ENCODE measurements at regions not wholly inside any gene's neighbourhood (a gene's known extent, or its start where the extent isn't known, plus 50 kb on each side); places are given as distances from the start of the nearest gene placed in this dataset.

DNA sequence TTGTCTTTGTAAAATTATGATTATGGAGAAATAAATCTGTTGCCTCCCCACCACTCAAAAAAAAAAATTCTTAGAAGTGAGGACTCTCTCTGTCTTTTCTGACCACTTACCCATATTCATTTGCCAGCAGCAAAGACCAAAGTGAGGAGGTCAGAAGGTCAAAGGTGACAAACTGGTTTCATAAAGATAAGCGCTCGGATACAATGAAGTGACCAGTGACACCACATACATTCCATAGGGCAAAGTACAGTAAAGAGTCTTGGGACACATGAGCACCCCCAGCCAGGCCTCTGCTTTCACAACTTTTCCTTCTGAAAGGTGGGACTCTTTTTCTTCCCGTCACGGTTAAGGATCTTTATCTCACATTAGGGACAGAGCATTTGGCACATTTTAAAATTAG lies 75.9 kb upstream of the TCF4 start:
- Histone ChIP-seq H4K20me1 (ENCODE audit: control insufficient read depth, extremely low read depth, insufficient read depth, low read length) (no peaks in the 10 kb centered on the region), H3K9me3 (ENCODE audit: control insufficient read depth, insufficient read depth, low read depth, low read length) (no peaks in the 10 kb centered on the region), H3K36me3 (ENCODE audit: control insufficient read depth, insufficient read depth, low read length) (no peaks in the 10 kb centered on the region), H3K27me3 (ENCODE audit: control insufficient read depth, insufficient read depth, low read length) (no peaks in the 10 kb centered on the region), H3K4me3 (replicated peaks in 1 of 4; ENCODE audit: control extremely low read depth in 1 of 4, insufficient read depth in 1 of 4, low read depth in 3 of 4, low read length in 4 of 4) (no peak overlapping the region), H3K27ac (ENCODE audit: insufficient read depth, low read length) (no peak overlapping the region), H3K79me2 (ENCODE audit: control insufficient read depth, insufficient read depth, low read length) (no peaks in the 10 kb centered on the region), H2AFZ (ENCODE audit: low read length) (no peak overlapping the region), H3K4me2 (ENCODE audit: extremely low read depth, insufficient read depth, low read length) (no peak overlapping the region), H3K9ac (ENCODE audit: insufficient read depth, low read length) (no peak overlapping the region), H3K4me1 (ENCODE audit: control insufficient read depth, extremely low read depth, insufficient read depth, low read length) (no peaks in the 10 kb centered on the region)
- DNase-seq (ENCODE audit: low read depth in 2 of 2) = no peak
- TF ChIP-seq, protein P1, sequence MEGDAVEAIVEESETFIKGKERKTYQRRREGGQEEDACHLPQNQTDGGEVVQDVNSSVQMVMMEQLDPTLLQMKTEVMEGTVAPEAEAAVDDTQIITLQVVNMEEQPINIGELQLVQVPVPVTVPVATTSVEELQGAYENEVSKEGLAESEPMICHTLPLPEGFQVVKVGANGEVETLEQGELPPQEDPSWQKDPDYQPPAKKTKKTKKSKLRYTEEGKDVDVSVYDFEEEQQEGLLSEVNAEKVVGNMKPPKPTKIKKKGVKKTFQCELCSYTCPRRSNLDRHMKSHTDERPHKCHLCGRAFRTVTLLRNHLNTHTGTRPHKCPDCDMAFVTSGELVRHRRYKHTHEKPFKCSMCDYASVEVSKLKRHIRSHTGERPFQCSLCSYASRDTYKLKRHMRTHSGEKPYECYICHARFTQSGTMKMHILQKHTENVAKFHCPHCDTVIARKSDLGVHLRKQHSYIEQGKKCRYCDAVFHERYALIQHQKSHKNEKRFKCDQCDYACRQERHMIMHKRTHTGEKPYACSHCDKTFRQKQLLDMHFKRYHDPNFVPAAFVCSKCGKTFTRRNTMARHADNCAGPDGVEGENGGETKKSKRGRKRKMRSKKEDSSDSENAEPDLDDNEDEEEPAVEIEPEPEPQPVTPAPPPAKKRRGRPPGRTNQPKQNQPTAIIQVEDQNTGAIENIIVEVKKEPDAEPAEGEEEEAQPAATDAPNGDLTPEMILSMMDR (conservative IDR thresholded peaks at IDR 0.05 in 1 of 2, IDR thresholded peaks at IDR 0.05 in 1 of 2; ENCODE audit: low read depth in 1 of 2, low read length in 2 of 2) = no peak
- no peak for TF ChIP-seq EZH2 (IDR thresholded peaks at IDR 0.05; ENCODE audit: low read length, missing control alignments)

DNA sequence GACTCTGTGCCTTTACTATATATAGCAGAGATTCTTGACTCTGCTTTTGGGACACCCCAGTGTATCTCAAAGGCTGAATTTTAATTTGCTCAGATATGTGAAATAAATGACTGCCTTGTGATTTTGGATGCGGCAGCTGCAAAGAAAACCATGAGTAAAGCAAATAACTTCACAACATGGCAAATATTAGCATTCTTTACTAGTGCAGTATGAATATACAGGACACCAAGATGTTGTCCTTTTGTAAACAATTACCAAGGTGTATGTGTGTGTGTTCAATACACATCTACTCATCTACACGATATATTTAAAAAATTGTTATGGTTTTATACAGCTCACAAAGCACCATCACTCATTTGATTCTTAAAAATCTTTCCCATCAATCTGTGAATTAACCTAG lies 70.6 kb upstream of the TCF4 start:
- Histone ChIP-seq H3K4me2 (ENCODE audit: extremely low read depth, insufficient read depth, low read length) (no peak overlapping the region), H3K4me1 (ENCODE audit: control insufficient read depth, extremely low read depth, insufficient read depth, low read length) (no peaks in the 10 kb centered on the region), H3K9me3 (ENCODE audit: control insufficient read depth, insufficient read depth, low read depth, low read length) (no peaks in the 10 kb centered on the region), H3K27ac (ENCODE audit: insufficient read depth, low read length) (no peak overlapping the region), H3K4me3 (replicated peaks in 1 of 4; ENCODE audit: control extremely low read depth in 1 of 4, insufficient read depth in 1 of 4, low read depth in 3 of 4, low read length in 4 of 4) (no peak overlapping the region), H3K27me3 (ENCODE audit: control insufficient read depth, insufficient read depth, low read length) (no peaks in the 10 kb centered on the region), H3K36me3 (ENCODE audit: control insufficient read depth, insufficient read depth, low read length) (no peaks in the 10 kb centered on the region), H3K79me2 (ENCODE audit: control insufficient read depth, insufficient read depth, low read length) (no peaks in the 10 kb centered on the region), H4K20me1 (ENCODE audit: control insufficient read depth, extremely low read depth, insufficient read depth, low read length) (no peaks in the 10 kb centered on the region), H2AFZ (ENCODE audit: low read length) (no peak overlapping the region), H3K9ac (ENCODE audit: insufficient read depth, low read length) (no peak overlapping the region)
- TF ChIP-seq, protein P1 (conservative IDR thresholded peaks at IDR 0.05 in 1 of 2, IDR thresholded peaks at IDR 0.05 in 1 of 2; ENCODE audit: low read depth in 1 of 2, low read length in 2 of 2) = no peak
- TF ChIP-seq EZH2 (IDR thresholded peaks at IDR 0.05; ENCODE audit: low read length, missing control alignments) = no peak
- DNase-seq (ENCODE audit: low read depth in 2 of 2) = no peak

DNA sequence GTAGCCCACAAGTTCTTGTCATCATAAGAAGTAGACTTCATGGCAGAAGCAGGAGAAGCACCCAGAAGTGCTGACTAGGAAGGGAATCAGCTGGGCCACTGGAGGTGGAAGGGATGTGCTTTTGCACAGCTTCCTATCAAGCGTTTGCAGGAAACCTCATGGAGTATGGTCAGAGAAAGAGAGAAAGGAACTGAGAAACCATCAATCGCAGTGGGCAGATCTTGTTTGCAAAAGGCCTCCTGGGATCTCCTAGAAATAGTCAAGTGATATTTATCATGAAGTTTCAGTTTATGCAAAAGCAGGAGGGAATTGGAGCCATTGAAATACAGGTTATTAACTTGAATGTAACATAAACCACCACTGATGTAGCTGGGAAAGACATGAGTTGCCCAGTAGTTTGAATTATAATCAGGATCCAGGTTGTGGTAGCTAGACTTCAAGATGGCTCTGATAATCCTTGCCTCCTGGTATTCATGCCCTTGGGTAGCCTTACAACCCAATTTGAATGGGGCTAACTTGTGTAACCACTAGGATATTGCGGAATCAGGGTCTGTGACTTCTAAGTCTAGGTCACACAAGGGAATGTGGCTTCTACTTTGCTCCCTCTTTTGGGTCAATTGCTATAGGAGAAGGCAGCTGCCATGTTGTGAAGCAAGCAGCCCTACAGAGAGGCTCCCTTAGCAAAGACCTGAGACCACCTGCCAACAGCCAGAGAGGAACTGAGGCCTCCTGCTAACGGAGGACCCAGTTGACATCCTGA lies 69.8 kb upstream of the TCF4 start:
- Histone ChIP-seq H3K4me3 (replicated peaks in 1 of 4; ENCODE audit: control extremely low read depth in 1 of 4, insufficient read depth in 1 of 4, low read depth in 3 of 4, low read length in 4 of 4) (no peak overlapping the region), H3K9me3 (ENCODE audit: control insufficient read depth, insufficient read depth, low read depth, low read length) (no peaks in the 10 kb centered on the region), H4K20me1 (ENCODE audit: control insufficient read depth, extremely low read depth, insufficient read depth, low read length) (no peaks in the 10 kb centered on the region), H3K4me2 (ENCODE audit: extremely low read depth, insufficient read depth, low read length) (no peak overlapping the region), H2AFZ (ENCODE audit: low read length) (no peak overlapping the region), H3K9ac (ENCODE audit: insufficient read depth, low read length) (no peak overlapping the region), H3K27ac (ENCODE audit: insufficient read depth, low read length) (no peak overlapping the region), H3K79me2 (ENCODE audit: control insufficient read depth, insufficient read depth, low read length) (no peaks in the 10 kb centered on the region), H3K27me3 (ENCODE audit: control insufficient read depth, insufficient read depth, low read length) (no peaks in the 10 kb centered on the region), H3K4me1 (ENCODE audit: control insufficient read depth, extremely low read depth, insufficient read depth, low read length) (no peaks in the 10 kb centered on the region), H3K36me3 (ENCODE audit: control insufficient read depth, insufficient read depth, low read length) (no peaks in the 10 kb centered on the region)
- TF ChIP-seq, protein P1 (conservative IDR thresholded peaks at IDR 0.05 in 1 of 2, IDR thresholded peaks at IDR 0.05 in 1 of 2; ENCODE audit: low read depth in 1 of 2, low read length in 2 of 2) = no peak
- no peak for TF ChIP-seq EZH2 (IDR thresholded peaks at IDR 0.05; ENCODE audit: low read length, missing control alignments)
- no peak for DNase-seq (ENCODE audit: low read depth in 2 of 2)

All from fibroblast of lung (primary cell).